ENCODE measurements at regions not wholly inside any gene's neighbourhood (a gene's known extent, or its start where the extent isn't known, plus 50 kb on each side); places are given as distances from the start of the nearest gene placed in this dataset.
A peak's percentile ranks its signal among the peaks of the same experiment; 100 is the strongest.

DNA sequence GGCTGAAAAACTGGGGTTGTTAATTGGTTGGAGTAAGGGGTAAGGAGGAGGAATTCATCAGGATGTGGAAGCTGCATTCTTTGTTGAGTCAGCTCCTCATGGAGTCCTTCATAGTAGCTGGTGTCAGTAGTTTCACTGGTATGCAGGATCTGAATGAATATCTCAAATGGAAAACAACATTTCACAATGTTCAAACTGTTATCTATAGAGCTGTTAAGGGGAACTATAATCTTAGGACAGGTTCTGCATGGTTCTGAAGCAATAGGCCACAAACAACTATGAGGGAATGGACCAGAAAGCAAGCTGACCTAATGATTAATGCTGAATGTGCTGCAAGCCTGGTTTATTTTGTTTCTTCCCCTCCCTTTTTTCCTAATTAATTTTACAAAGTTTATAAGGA is 225.8 kb downstream of the IPMK start:
- H3K4me3 ChIP-seq (replicated peaks; ENCODE audit: low read depth, low read length): no peak overlapping the region
- DNase-seq (ENCODE audit: low read depth): peak; percentile 28
- TF ChIP-seq CTCF (IDR thresholded peaks at IDR 0.05; ENCODE audit: low read length, missing control alignments): no peak

DNA sequence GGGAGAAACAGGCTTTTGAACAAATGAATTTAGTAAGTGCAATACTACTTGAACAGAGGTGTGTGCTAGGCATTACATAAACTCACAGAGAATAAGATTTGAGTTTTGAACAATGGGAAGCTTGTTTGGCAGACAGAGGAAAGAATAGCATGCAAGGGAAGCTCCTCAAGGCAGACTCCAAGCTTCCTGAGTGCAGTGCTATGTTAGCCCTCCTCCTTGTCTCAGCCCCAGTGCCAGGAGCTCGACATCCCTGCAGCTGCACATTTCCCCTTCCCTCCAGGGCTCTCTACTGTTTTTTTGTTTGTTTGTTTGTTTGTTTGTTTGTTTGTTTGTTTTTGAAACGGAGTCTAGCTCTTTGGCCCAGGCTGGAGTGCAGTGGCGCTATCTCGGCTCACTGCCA is 237.5 kb downstream of the IPMK start:
- H3K4me3 ChIP-seq (replicated peaks; ENCODE audit: low read depth, low read length): no peak overlapping the region
- DNase-seq (ENCODE audit: low read depth): peak; percentile 38
- TF ChIP-seq CTCF (IDR thresholded peaks at IDR 0.05; ENCODE audit: low read length, missing control alignments): no peak

DNA sequence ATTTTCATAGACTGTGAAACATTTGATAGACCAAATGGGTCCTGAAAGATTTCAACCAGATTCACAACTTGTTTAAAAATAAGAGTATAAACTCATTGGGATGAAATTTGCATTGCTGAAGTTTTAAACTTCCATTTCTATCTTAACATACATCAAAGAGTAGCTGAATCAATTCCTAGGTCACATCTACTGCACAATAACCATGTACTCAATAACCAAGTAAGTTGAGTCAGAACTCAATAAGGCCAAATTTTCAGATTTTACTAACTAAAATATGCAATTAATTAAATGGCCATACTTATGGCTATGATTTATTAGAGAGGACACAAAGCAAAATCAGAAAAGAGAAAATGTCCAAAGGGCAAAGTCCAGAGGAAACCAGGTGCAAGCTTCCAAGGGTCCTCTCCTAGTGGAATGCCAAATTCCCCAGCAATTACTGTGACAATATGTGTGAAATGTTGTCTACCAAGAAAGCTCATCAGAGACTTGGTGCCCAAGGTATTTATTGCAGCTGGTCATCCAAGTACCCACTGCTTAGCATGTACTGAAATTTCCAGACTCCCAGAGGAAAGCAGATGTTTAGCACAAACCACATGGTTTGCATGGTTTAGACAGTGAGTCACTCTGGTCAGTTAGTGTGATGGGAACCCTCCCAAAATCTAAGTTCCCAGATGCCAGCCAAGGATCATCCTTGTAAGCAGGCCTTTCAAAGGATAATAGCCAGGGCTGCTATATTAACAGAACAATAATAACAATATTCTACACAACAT is 238.9 kb downstream of the IPMK start:
- TF ChIP-seq CTCF (IDR thresholded peaks at IDR 0.05; ENCODE audit: low read length, missing control alignments): no peak
- H3K4me3 ChIP-seq (replicated peaks; ENCODE audit: low read depth, low read length): no peak overlapping the region
- DNase-seq (ENCODE audit: low read depth): peak; percentile 79

GRCh38 chr10:58027426-58027825 is 240.3 kb downstream of the IPMK start:
- TF ChIP-seq CTCF (IDR thresholded peaks at IDR 0.05; ENCODE audit: low read length, missing control alignments): no peak
- no peak overlapping the region for H3K4me3 ChIP-seq (replicated peaks; ENCODE audit: low read depth, low read length)
- no peak for DNase-seq (ENCODE audit: low read depth)

GRCh38 chr10:58026036-58026435 is 241.7 kb downstream of the IPMK start:
- no peak for DNase-seq (ENCODE audit: low read depth)
- H3K4me3 ChIP-seq (replicated peaks; ENCODE audit: low read depth, low read length): no peak overlapping the region
- no peak for TF ChIP-seq CTCF (IDR thresholded peaks at IDR 0.05; ENCODE audit: low read length, missing control alignments)

- TF ChIP-seq CTCF (IDR thresholded peaks at IDR 0.05; ENCODE audit: low read length, missing control alignments): no peak
- DNase-seq (ENCODE audit: low read depth): peak; percentile 87
- no peak overlapping the region for H3K4me3 ChIP-seq (replicated peaks; ENCODE audit: low read depth, low read length)
These were observed 244.2 kb downstream of the IPMK start for GRCh38 chr10:58023341-58024073.
